G401 (cell line): ENCODE measurements at regions not wholly inside any gene's neighbourhood (a gene's known extent, or its start where the extent isn't known, plus 50 kb on each side); places are given as distances from the start of the nearest gene placed in this dataset.
"Not testable (repeated sequence)": the region's sequence is repeated elsewhere in the genome, so short reads cannot be mapped to it uniquely, and the experiment has no call there.

ENCODE experiments used
- DNase-seq: peaks from one replicate; pipeline ENCODE4 v3.0.0-alpha.2; 2015; ENCODE audit warnings: low spot score
- in situ Hi-C: cut with HindIII; loops from 2 replicates; pipeline ENCODE4 v1.10.0; 2016; ENCODE audit warnings: low sequenced_read_pairs, mixed read lengths

DNA sequence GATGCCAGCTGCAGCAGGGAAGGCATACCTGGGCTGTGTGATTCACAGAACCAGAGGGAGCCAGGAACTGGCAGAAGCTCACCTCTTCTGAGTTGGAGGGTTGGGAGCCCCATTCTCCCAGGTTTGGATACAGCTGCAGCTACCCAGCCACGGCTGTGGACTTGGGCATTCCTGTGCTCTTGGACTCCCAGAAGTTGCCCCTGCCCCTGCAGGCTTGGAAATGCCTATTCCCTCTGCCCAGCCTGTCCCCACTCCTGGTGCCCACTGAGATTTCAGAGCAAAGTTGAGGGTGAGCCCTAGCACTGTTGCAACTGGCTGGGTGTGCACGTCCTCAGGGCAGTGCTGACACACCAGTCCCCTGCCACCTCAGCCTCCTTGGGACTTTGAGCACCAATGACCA, 489.7 kb downstream of the SLCO4C1 start:
- DNase-seq, result no peak
- in situ Hi-C loops, result no loop called here

DNA sequence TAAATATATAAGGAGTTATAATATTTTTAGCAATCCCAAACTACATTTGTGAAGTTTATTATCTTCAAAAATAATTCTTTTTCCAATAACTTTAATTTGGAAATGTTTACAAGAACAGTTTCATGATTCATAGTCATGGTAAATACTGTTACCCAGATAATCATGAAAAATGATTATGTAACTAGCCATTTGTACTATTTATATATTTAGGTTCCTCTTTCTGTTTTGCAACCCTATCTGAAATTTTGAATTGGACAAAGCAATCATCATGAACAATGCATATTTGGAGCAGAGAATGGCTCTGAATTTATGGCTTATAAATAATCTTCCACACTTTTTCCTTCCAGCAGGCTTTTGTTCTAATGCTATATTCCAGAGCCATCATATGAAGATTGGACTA, 499.7 kb downstream of the SLCO4C1 start:
- in situ Hi-C loops, result no loop called here
- no peak for DNase-seq

DNA sequence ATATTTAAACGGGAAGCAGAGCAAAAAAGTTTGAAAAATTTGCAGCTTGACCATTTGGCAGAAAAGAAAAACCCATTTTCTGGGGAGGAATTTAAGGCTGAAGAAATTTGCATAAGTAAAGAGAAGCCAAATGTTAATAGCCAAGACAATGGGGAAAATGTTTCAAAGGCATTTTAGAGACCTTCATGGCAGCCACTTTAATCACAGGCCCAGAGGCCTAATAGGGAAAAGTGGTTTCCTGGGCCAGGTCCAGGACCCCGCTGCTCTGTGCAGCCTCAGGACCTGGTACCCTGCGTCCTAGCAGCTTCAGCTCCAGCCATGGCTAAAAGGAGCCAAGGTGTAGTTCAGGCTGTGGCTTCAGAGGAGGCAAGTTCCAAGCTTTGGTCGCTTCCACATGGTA, 507.3 kb downstream of the SLCO4C1 start:
- in situ Hi-C loops, result no loop called here
- no peak for DNase-seq

DNA sequence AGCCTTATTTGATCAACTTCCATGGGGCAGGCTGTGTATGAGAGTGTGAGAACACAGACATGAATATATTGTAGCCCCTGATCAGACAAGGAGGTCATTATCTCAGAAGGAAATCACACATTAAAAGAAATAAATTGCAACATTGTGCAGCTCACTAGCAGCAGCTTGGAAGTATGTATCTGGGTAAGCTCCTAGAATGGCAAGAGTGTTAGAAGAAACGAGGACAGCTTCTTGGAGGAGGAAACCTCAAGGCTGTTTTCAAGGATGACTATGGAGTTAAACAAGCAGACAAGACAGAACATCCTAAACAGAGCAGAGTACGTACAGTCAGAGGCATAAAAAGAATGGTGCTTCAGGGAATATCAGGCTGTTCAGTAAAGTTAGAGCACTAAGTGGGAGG, 511.0 kb downstream of the SLCO4C1 start:
- in situ Hi-C loops, result no loop called here
- DNase-seq, result no peak

DNA sequence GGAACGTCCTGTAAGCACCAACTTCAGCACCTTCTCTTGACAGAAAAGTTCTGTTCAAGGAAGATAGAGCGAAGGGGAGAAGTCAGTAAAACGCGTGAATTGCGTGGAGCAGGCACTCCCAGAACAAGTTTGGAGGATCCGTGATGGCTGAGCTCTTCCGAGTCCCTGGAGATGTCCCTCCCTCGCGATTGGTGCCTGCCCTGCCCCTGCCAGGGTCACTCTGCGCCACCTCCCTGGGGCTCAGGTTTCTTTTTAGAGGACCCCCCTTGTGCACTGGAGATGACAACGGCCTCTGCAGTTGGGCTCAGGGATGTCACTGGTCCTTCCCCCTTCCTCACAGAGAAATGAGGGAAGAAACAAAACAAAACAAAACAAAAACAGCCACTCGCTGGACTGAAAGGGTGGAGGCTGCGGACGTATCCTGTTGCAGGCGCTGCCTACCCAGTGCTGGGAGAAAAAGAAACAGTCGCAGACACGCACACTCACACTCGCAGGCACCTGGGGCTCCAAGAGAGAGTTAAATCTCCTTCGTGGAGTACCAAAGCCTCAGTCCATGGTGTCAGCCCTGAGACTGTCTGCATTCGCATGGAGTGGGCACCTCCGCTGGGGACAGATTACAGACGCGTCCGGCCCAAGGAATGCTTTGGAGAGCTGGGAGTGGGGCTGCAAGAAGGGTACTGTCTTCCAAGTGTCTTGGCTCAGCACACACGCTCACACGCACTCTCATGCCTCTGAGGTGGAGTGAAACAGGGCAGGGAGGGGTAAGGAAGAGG, 512.7 kb downstream of the SLCO4C1 start:
- in situ Hi-C loops, result no loop called here
- DNase-seq, result no peak

DNA sequence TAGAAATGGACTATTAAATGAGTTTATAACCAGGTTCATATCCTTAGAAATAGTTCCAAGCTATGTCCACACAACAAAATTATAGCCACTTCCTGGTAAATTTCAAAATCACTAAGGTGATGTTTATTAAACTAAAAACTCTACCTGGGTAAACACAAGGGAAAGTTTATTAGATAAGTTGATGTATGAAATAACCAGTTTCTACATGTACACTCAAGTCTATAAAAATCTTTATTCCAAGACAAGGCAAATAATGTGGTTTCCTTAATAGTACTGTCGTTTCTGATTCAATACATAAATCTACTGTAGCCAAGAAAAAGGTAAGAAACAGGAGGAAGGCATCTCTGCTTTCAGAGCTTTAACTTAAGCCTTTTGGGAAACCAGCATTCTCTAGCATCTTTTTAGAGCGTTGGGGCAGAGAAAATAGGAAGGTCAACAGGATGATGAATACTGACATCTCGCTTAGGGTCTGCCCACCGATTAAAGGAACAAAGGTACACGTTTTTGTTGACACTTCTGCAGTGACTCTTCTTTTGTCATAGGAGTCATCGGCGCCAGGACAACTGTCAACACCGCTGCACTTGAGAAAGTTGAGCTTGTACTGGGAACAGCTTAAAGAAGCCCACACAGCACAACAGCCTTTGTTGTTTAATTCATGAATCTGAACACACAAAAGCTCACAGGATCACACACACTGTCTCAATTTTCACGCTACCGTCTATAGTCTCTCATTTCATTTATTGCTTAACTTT, 513.6 kb downstream of the SLCO4C1 start:
- in situ Hi-C loops, result no loop called here
- no peak for DNase-seq

DNA sequence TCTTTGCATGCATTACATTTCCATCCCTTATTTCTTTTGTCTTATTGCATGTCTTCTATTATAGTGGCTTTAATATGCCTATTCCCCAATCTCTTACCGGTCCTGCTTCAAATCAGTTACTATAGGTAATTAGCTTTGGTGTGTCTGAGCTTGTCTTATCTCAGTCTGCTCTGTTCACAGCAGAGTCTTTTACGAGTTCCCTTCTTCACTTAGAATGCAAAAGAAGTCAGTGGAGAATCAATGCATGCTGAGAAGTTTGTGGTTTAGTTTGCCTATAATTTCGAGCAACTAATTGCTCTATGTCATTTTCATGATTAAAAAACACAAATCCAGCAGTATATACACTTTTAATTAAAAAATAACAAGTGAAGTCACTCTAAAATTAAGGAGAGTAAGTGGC, 545.0 kb downstream of the SLCO4C1 start:
- in situ Hi-C loops, result no loop called here
- no peak for DNase-seq

DNA sequence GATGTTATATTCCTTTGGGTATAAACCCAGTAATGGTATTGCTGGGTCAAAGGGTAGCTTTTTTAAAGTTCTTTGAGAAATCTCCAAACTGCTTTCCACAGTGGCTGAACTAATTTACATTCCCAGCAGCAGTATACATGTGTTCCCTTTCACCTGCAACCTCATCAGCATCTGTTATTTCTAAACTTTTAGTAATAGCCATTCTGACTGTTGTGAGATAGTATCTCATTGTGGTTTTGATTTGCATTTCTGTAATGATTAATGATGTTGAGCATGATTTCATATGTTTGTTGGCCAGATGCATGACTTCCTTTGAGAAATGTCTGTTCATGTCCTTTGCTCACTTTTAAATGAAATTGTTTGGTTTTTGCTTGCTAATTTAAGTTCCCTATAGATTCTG, 553.1 kb downstream of the SLCO4C1 start:
- in situ Hi-C loops, DNase-seq: not testable (repeated sequence)

DNA sequence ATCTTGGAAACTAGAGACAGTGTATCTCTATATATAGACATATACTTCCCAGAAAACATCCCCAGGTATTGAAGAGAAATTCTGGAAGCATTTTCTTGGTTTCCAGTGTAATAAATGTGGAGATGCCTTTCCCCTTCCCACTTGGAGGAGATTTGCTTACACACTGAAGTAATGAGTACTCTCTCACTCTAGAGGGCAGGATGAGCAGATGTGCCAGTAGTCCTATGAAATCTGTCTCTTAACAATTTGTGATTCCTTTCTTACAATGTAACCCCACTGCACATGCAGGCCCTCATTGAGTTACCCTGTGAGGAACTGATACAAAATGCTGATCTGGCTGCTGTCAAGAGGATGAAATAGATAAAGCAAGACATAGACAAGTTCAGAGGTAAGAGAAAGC, 567.2 kb downstream of the SLCO4C1 start:
- no peak for DNase-seq
- in situ Hi-C loops, result no loop called here

DNA sequence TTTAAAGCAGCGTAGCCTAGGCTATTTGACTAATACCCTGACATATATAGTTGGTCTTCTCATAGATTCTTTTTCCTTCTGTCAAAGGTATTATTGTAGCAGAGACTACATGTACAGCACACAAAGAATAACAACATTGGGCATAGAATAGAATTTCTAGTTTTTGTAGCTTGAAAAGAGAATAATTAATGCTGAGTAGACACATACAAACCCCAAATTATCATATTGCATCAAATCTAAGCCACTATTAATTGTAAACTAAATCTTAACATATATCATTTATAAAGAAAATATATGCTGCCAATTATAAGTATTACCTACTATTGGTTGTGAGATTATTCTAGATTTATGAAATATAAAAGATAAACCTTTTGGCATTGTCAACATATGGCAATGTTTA, 574.5 kb downstream of the SLCO4C1 start:
- DNase-seq, result no peak
- in situ Hi-C loops, result no loop called here

DNA sequence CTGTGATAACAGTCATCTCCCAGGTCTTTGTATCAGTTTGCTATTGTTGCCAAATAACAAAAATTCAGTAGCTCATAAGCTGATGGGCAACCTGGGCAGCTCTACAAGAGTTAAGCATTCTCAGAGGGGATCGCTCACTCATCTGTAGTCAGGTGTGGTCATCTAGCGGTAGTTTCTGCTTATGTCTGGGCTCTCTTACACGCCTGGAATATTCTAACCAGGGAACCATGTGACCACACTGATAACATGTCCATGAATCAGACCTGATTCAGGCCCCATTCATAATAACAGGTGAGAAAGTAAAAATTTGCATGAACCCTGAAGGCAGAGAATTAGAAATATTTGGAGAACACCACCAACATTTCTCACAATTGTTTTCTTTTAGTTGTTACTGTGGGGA, 576.1 kb downstream of the SLCO4C1 start:
- in situ Hi-C loops, result no loop called here
- DNase-seq, result no peak

DNA sequence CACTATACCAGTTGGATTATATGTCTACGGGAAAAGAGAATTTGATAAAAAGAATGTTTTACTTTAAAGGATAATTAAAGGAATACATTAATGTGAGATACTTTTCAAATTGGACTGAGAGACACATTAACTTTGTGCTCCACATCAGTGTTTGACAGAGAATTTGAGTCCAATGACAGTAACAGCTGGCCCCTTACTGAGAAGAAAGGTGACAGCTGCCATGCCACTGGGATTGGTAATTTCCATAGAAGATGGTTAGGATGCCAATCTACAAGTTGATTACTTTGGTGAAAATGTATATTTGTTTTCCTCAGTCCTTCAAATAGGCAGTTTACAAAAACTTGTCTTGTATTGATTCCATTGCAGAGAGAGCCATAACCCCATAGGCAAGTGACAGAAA, 578.4 kb downstream of the SLCO4C1 start:
- no peak for DNase-seq
- in situ Hi-C loops, result no loop called here

DNA sequence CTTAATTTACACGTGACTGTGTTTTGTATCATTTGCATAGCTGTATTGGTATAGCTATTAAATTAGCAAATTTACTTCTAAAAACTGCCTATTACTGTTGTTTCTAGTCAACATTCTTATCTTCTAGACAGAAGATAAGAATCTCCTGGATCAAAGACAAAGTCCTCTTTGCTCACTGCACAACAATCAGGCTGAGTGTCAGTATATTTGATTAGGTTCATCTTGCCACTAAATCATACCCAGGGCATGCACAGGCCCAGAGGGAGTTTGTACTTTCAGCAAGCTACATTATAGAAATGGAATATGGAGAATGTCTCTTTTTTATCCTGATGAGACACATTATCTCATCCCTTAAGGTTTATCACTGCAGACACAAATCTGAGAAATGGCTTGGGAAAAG, 579.1 kb downstream of the SLCO4C1 start:
- no peak for DNase-seq
- in situ Hi-C loops, result no loop called here

DNA sequence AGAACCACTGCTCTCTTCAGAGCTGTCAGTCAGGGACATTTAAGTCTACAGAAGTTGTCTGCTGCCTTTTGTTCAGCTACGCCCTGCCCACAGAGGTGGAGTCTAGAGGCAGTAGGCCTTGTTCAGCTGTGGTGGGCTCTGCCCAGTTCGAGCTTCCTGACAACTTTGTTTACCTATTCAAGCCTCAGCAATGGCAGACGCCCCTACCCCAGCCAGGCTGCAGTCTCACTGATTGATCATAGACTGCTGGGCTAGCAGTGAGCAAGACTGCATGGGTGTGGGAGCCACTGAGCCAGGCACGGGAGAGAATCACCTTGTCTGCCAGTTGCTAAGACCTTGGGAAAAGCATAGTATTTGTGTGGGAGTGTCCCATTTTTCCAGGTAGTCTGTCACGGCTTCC, 580.3 kb downstream of the SLCO4C1 start:
- DNase-seq, in situ Hi-C loops: not testable (repeated sequence)

DNA sequence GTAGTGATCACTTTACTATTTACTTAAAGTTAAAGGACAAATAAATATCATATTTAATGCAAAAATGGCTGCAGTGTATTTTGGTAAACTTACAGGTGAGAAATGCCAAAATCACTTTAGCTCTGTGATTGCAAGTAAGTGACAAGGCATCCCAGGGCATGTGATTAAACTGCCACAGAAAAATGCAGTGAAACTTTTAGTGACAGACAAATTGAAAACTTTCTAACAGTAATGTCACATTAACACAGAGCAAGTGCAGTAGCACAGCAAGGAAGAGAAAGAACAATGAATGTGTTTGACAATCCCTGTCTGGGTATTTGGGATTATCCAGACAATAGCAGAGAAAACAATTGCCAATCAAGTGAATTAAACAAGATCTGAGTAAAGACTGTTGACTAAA, 606.8 kb downstream of the SLCO4C1 start:
- DNase-seq, result no peak
- in situ Hi-C loops, result no loop called here

DNA sequence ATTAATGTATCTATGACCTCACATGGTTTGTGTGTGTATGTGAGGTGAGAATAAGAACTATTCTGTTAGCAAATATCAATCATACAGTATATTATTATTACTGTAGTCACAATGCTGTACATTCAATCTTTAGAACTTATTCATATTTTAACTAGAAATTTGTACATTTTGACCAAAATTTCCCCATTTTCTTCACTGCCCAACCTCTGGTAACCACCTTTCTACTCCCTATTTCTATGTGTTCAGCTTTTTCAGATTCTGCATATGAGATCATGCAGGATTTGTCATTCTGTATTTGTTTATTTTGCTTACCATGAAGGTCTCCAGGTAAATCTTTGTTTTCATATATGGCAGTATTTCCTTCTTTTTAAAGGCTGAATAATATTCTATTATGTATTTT, 607.9 kb downstream of the SLCO4C1 start:
- DNase-seq, result no peak
- in situ Hi-C loops, result no loop called here

DNA sequence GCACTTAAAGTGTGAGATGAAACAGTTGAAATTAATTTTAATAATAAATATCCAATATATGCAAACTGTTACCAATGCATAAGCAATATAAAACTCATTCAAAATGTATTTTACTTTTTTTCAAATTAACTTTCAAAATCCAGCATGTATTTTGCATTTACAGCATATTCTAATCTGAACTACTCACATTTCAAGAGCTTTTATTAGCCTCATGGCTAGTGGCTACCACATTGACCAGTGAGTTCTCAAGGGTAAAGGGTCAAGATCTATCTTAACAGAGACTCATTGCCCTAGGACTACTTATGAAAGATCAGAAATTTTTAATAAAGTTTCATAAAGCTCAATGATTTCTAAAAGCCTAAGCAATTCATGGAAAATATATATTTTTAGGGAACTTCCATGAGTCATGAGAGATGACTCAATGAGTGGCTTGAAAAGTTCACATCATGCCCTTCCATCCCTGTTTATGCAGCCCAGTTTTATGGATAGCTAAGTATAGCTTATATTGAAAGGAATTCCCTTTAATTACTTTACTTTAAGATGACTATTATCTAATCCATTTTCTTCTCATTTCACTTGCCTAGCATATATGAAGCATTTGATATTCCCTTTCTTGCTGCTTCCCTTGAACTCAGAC, 608.6 kb downstream of the SLCO4C1 start:
- DNase-seq, result no peak
- in situ Hi-C loops, result no loop called here

DNA sequence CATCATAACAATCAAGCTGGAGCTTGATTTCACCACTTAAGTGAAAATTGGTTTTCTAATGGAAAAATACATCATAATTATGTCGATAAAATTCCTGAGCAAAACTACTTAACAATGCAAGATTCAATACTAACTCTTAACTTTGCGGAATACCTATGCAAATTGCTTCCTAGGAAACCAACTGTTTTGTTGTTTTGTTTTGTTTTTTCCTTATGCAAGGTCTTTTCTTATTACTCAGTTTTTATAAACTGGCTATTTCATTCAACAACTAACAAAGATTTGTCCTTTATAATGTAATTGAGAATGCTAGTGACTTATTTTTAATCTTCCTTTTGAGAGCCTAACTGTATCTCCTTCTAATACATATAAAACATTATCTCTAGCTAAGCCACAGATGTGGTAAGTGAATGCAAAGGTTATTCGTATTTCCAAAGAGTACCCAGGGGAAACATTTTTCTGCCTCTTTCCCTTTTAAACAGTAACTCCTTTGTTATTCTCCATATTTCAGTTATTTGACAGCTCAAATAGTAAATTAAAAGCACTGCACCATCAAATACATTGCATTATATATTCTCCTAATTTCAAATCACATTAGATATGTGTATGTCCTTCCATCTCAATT, 609.4 kb downstream of the SLCO4C1 start:
- DNase-seq, result no peak
- in situ Hi-C loops, result no loop called here

DNA sequence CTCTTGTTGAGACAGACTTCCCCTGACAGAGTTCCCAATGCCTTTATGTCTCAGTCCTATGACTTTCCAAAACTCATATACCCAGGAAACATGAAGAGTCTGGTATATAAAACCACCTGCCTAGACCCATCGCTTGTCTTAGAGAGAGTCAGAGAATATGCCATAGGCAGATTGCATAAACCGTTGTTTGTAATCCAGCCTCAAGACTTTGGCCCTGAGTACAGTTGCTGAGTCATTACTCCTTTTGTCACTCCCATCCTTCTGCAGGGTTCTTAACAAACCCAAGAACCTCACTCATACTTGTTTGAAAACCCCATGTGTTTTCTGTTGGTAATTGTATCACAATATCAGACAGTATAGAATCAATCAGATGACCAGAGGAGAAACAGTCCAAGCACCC, 616.3 kb downstream of the SLCO4C1 start:
- DNase-seq, result no peak
- in situ Hi-C loops, result no loop called here
